ENCODE measurements at regions not wholly inside any gene's neighbourhood (a gene's known extent, or its start where the extent isn't known, plus 50 kb on each side); places are given as distances from the start of the nearest gene placed in this dataset.

DNA sequence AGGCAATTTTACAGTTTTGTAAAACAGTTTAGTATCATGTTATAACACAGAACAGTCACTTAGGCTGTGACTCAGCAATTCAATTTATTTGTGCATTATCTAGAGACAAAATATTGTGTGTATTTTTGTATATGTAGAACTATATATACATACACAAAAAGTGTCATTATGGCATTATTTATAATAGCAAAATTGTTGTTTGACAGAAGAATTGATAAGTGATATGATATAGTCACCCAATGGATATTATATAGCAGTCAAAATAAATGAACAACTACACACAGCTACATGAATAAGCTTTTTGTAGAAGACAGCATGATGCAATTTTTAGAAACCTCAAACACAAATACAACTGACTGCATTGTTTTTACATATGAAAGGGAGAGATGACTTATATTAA, 334.0 kb downstream of the TRIB2 start:
- Histone ChIP-seq H3K9ac (ENCODE audit: extremely low read depth, insufficient read length, low read length) (no peak overlapping the region), H3K23ac (ENCODE audit: insufficient read length, low read depth, low read length) (no peak overlapping the region), H2BK120ac (ENCODE audit: low read depth, low read length, poor library complexity, severe bottlenecking) (no peak overlapping the region), H3K79me1 (ENCODE audit: insufficient read depth, low read depth, low read length, poor library complexity, severe bottlenecking) (no peaks in the 10 kb centered on the region), H2AFZ (ENCODE audit: low read length) (no peak overlapping the region), H2BK20ac (ENCODE audit: low read depth, low read length, poor library complexity, severe bottlenecking) (no peak overlapping the region), H2AK5ac (ENCODE audit: insufficient read length, low read length) (no peak overlapping the region), H3T11ph (ENCODE audit: low read length) (no peak overlapping the region), H2BK15ac (ENCODE audit: low read depth, low read length) (no peak overlapping the region), H2BK12ac (ENCODE audit: insufficient read length, low read depth, low read length) (no peak overlapping the region), H3K79me2 (ENCODE audit: insufficient read depth, low read length) (no peaks in the 10 kb centered on the region), H3K18ac (ENCODE audit: insufficient read length, low read depth, low read length) (no peak overlapping the region), H4K5ac (ENCODE audit: insufficient read length, low read depth, low read length) (no peak overlapping the region), H3K27ac (ENCODE audit: insufficient read length, low read depth, low read length) (no peak overlapping the region), H3K27me3 (ENCODE audit: insufficient read depth, low read length) (no peaks in the 10 kb centered on the region), H2BK5ac (ENCODE audit: insufficient read length, low read length) (no peak overlapping the region), H4K20me1 (ENCODE audit: control insufficient read depth, insufficient read depth, insufficient read length) (no peaks in the 10 kb centered on the region), H3K9me3 (ENCODE audit: control insufficient read depth, low read depth, low read length) (no peaks in the 10 kb centered on the region), H4K91ac (ENCODE audit: insufficient read length, low read depth, low read length) (no peak overlapping the region), H3K4me1 (ENCODE audit: insufficient read depth, low read length) (no peaks in the 10 kb centered on the region), H3K14ac (ENCODE audit: insufficient read depth, low read length) (no peak overlapping the region), H3K56ac (ENCODE audit: insufficient read length, low read depth, low read length) (no peak overlapping the region), H3K4me2 (ENCODE audit: insufficient read depth, insufficient read length, low read length) (no peak overlapping the region), H3K4ac (ENCODE audit: low read depth, low read length) (no peak overlapping the region), H3K23me2 (ENCODE audit: insufficient read length, low read depth, low read length, poor library complexity, severe bottlenecking) (no peaks in the 10 kb centered on the region), H4K8ac (replicated peaks; ENCODE audit: insufficient read length, low read depth, low read length) (no peak overlapping the region)
- no peaks in the 10 kb centered on the region for H3K4me1 Mint-ChIP-seq
- H3K27me3 Mint-ChIP-seq (ENCODE audit: low read depth): no peaks in the 10 kb centered on the region
- H3K9me3 Mint-ChIP-seq: no peaks in the 10 kb centered on the region
- no peaks in the 10 kb centered on the region for H3K36me3 Mint-ChIP-seq (ENCODE audit: insufficient read depth in 1 of 3, low read depth in 3 of 3)
- no peak overlapping the region for H3K27ac Mint-ChIP-seq
- no peak overlapping the region for H3K4me3 Mint-ChIP-seq
- TF ChIP-seq, protein P1, sequence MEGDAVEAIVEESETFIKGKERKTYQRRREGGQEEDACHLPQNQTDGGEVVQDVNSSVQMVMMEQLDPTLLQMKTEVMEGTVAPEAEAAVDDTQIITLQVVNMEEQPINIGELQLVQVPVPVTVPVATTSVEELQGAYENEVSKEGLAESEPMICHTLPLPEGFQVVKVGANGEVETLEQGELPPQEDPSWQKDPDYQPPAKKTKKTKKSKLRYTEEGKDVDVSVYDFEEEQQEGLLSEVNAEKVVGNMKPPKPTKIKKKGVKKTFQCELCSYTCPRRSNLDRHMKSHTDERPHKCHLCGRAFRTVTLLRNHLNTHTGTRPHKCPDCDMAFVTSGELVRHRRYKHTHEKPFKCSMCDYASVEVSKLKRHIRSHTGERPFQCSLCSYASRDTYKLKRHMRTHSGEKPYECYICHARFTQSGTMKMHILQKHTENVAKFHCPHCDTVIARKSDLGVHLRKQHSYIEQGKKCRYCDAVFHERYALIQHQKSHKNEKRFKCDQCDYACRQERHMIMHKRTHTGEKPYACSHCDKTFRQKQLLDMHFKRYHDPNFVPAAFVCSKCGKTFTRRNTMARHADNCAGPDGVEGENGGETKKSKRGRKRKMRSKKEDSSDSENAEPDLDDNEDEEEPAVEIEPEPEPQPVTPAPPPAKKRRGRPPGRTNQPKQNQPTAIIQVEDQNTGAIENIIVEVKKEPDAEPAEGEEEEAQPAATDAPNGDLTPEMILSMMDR (conservative IDR thresholded peaks at IDR 0.05): no peak
- DNase-seq: no peak
